PC-9 (cell line): ENCODE measurements at regions not wholly inside any gene's neighbourhood (a gene's known extent, or its start where the extent isn't known, plus 50 kb on each side); places are given as distances from the start of the nearest gene placed in this dataset.

Experiments used
- BruUV-seq: library from RNA; stranded (reverse); fragments of 400-500 nt; replicated peaks from 2 replicates; lab custom pipeline; 2021; lab: Mats Ljungman, UMichigan
- CTCF ChIA-PET: fragments of 300-600 bp; sonication (Branson Sonifier 250); formaldehyde crosslinking; loops from one replicate; lab custom pipeline; 2022; ENCODE audit warnings: antibody characterized with exemption; lab: Charles Lee
- POLR2A ChIA-PET: fragments of 300-600 bp; sonication (Branson Sonifier 250); formaldehyde crosslinking; loops from one replicate; lab custom pipeline; 2022; ENCODE audit warnings: antibody characterized with exemption; ENCODE audit not compliant: unreplicated experiment; lab: Charles Lee
- DNase-seq, 2 experiments: peaks; one replicate each; pipeline versions ENCODE4 v3.0.0 to v3.0.0-alpha.2; 2015 to 2022; ENCODE audit warnings: mixed read lengths in 1 of 2
- H2AFZ ChIP-seq: fragments of 200-600 bp; sonication (generic); 2 replicates; pipeline ENCODE4 v1.8.1; 2017; ENCODE audit warnings: antibody characterized with exemption
- H3F3A ChIP-seq: fragments of 200-600 bp; sonication (generic); 2 replicates; pipeline ENCODE4 v1.8.1; 2017; ENCODE audit warnings: antibody characterized with exemption, mild to moderate bottlenecking, low read depth; ENCODE audit not compliant: insufficient read depth
- H3K27ac ChIP-seq: fragments of 200-600 bp; sonication (generic); 2 replicates; pipeline ENCODE4 v1.6.1; 2016; ENCODE audit warnings: mixed run types
- H3K27me3 ChIP-seq: fragments of 200-600 bp; sonication (generic); 2 replicates; pipeline ENCODE4 v1.6.1; 2016; ENCODE audit warnings: low read depth, mixed run types; ENCODE audit not compliant: insufficient read depth
- H3K36me3 ChIP-seq: fragments of 200-600 bp; sonication (generic); 2 replicates; pipeline ENCODE4 v1.6.1; 2016; ENCODE audit warnings: low read depth, mixed run types
- H3K4me1 ChIP-seq: fragments of 200-600 bp; sonication (generic); replicated peaks from 2 replicates; pipeline ENCODE4 v1.6.1; 2016; ENCODE audit warnings: mixed run types; ENCODE audit not compliant: insufficient read depth
- H3K4me2 ChIP-seq: fragments of 200-600 bp; sonication (generic); 2 replicates; pipeline ENCODE4 v1.6.1; 2017; ENCODE audit warnings: mixed run types
- H3K4me3 ChIP-seq: fragments of 200-600 bp; sonication (generic); 2 replicates; pipeline ENCODE4 v1.6.1; 2016; ENCODE audit warnings: mixed run types
- H3K79me2 ChIP-seq: fragments of 200-600 bp; sonication (generic); 2 replicates; pipeline ENCODE4 v1.6.1; 2017; ENCODE audit warnings: low read depth, mixed run types
- H3K9me2 ChIP-seq: fragments of 200-600 bp; sonication (generic); 2 replicates; pipeline ENCODE4 v1.8.1; 2017; ENCODE audit warnings: mild to moderate bottlenecking; ENCODE audit not compliant: insufficient read depth
- H3K9me3 ChIP-seq: fragments of 200-600 bp; sonication (generic); 2 replicates; pipeline ENCODE4 v1.8.1; 2016; ENCODE audit warnings: low read depth; ENCODE audit not compliant: insufficient read depth
- H4K20me1 ChIP-seq: fragments of 200-600 bp; sonication (generic); 2 replicates; pipeline ENCODE4 v1.8.1; 2017; ENCODE audit not compliant: insufficient read depth
- EZH2 ChIP-seq: fragments of 200-600 bp; sonication (generic); IDR thresholded peaks from 2 replicates; pipeline ENCODE4 v1.8.0; 2017; ENCODE audit warnings: antibody characterized with exemption, low read depth
- intact Hi-C: fragments of 100-400 bp; cut with micrococcal nuclease; formaldehyde crosslinking; loops from one replicate; pipeline ENCODE4 v1.10.0; 2022; ENCODE audit not compliant: unreplicated experiment
- TF ChIP-seq, protein P1 (sequence below): fragments of 200-600 bp; sonication (generic); conservative IDR thresholded peaks from 2 replicates; pipeline ENCODE4 v1.6.1; 2017; ENCODE audit warnings: mixed run types, antibody characterized with exemption, mild to moderate bottlenecking, moderate library complexity

DNA sequence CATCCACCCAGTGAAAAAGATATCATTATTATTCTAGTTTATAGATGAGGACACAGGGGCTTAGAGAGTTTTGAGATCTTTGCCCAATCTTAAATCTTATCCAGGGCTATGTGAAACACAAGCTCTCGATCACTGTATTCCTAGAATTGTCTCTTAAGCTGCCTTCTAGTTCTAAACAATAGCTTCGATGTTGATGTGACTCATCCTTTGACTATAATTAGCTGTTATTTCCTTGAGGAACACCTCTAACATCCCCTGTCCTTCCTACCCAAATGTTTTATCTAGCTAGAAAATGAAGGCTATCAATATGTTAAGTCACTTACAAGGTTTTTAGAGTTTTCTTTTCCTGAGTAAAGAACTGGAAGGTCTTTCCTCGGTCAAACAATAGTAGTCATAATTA, 83.1 kb upstream of the STAC start:
- Histone ChIP-seq H3K36me3 (no peaks in the 10 kb centered on the region), H3K4me2 (peak overlapping the region; percentile 70), H3K27me3 (no peaks in the 10 kb centered on the region), H3K4me1 (peaks cover 30% of the 10 kb centered on the region), H3K27ac (peak overlapping the region; percentile 44; the same call in 1 of the 2 replicates), H3K9me3 (no peaks in the 10 kb centered on the region), H3K4me3 (peak overlapping the region; percentile 31; the same call in 1 of the 2 replicates), H3K79me2 (no peaks in the 10 kb centered on the region), H3F3A (peaks cover 7% of the 10 kb centered on the region; the same call in 1 of the 2 replicates), H2AFZ (no peak overlapping the region), H4K20me1 (no peaks in the 10 kb centered on the region), H3K9me2 (no peaks in the 10 kb centered on the region)
- TF ChIP-seq EZH2: no peak
- TF ChIP-seq, protein P1, sequence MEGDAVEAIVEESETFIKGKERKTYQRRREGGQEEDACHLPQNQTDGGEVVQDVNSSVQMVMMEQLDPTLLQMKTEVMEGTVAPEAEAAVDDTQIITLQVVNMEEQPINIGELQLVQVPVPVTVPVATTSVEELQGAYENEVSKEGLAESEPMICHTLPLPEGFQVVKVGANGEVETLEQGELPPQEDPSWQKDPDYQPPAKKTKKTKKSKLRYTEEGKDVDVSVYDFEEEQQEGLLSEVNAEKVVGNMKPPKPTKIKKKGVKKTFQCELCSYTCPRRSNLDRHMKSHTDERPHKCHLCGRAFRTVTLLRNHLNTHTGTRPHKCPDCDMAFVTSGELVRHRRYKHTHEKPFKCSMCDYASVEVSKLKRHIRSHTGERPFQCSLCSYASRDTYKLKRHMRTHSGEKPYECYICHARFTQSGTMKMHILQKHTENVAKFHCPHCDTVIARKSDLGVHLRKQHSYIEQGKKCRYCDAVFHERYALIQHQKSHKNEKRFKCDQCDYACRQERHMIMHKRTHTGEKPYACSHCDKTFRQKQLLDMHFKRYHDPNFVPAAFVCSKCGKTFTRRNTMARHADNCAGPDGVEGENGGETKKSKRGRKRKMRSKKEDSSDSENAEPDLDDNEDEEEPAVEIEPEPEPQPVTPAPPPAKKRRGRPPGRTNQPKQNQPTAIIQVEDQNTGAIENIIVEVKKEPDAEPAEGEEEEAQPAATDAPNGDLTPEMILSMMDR: no peak
- CTCF ChIA-PET: no interaction called here
- intact Hi-C loops: loop anchor here (2.0 to 5.0 kb wide), 2 partner anchors 66 to 85 kb away; partner anchors contain the start of gene STAC
- BruUV-seq: no TSS peak
- POLR2A ChIA-PET: no interaction called here
- DNase-seq: peak in 1 of 2 experiments; percentile 52

DNA sequence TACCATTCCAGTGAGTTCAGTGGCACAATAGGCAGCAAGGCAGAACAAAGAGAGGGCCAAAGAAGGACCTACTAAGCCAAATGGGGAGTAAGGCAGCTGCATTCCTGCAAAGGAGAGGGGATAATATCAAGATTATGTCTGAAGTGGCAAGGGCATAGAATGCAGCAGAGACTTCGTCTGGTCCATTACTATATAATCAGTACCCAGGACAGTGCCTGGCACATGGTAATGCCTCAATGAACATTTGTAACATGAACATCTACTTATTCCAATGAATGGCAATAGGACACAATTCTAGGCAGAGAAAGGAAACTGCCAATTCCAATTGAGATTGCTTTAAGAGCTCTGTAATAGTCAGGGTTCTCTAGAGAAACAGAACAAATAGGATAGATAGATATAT, 82.1 kb upstream of the STAC start:
- no peaks in the 10 kb centered on the region for H3K9me2 ChIP-seq
- DNase-seq: no peak
- no peak overlapping the region for H3K4me3 ChIP-seq
- H3K79me2 ChIP-seq: no peaks in the 10 kb centered on the region
- H3K4me2 ChIP-seq: no peak overlapping the region
- H3F3A ChIP-seq: peaks cover 7% of the 10 kb centered on the region; the same call in 1 of the 2 replicates
- H3K36me3 ChIP-seq: no peaks in the 10 kb centered on the region
- H3K4me1 ChIP-seq: peaks cover 30% of the 10 kb centered on the region
- H3K27ac ChIP-seq: no peak overlapping the region
- no peaks in the 10 kb centered on the region for H3K27me3 ChIP-seq
- H3K9me3 ChIP-seq: no peaks in the 10 kb centered on the region
- TF ChIP-seq, protein P1: no peak
- no peak for TF ChIP-seq EZH2
- no peak overlapping the region for H2AFZ ChIP-seq
- intact Hi-C loops: loop anchor here (5.0 kb wide), 1 partner anchor 84 kb away; the partner anchor contains the start of gene STAC
- POLR2A ChIA-PET: interaction anchor here (0.6 kb wide), 1 partner anchor 17 kb away, joined by 5 read pairs; no protein-coding TSS in a partner anchor
- H4K20me1 ChIP-seq: no peaks in the 10 kb centered on the region
- CTCF ChIA-PET: no interaction called here
- BruUV-seq: no TSS peak

DNA sequence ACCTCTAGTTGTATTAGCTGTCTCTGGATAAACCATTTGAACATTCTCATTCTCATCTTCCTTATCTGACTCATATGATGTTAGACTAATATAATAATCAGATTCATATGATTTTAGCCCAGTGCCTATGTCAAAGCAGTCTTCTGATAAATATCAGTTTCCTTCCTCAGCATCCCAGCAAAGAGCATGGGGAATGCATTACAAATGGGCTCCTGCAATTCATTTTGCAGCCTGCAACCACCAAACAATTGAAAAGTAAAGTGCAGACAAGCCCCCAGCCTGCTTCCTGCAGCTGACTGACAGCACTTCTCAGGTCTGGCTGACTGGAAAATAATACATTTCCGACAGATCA, 78.2 kb upstream of the STAC start:
- intact Hi-C loops: no loop called here
- Histone ChIP-seq H3K4me1 (peaks cover 8% of the 10 kb centered on the region), H3K27me3 (no peaks in the 10 kb centered on the region), H3K36me3 (no peaks in the 10 kb centered on the region), H3F3A (no peaks in the 10 kb centered on the region; the same call in 1 of the 2 replicates), H3K4me2 (no peak overlapping the region), H3K9me3 (no peaks in the 10 kb centered on the region), H3K27ac (no peak overlapping the region), H2AFZ (no peak overlapping the region), H3K4me3 (no peak overlapping the region), H4K20me1 (no peaks in the 10 kb centered on the region), H3K9me2 (no peaks in the 10 kb centered on the region), H3K79me2 (no peaks in the 10 kb centered on the region)
- TF ChIP-seq, protein P1: no peak
- BruUV-seq: no TSS peak
- DNase-seq: no peak
- ChIA-PET CTCF (no interaction called here), POLR2A (no interaction called here)
